ENCODE measurements at regions not wholly inside any gene's neighbourhood (a gene's known extent, or its start where the extent isn't known, plus 50 kb on each side); places are given as distances from the start of the nearest gene placed in this dataset.

GRCh38 chr11:80798174-80798573 is 1357.3 kb upstream of the TENM4 start:
- Histone ChIP-seq H2BK12ac (ENCODE audit: low read length) (no peak overlapping the region), H3K4me3 (ENCODE audit: low read length in 2 of 2) (no peak overlapping the region), H2AFZ (ENCODE audit: low read length) (peak overlapping the region; percentile 81), H3K18ac (ENCODE audit: low read length) (no peak overlapping the region), H3K4me2 (ENCODE audit: insufficient read depth, low read length, poor library complexity, severe bottlenecking) (no peak overlapping the region), H4K91ac (ENCODE audit: low read depth, low read length, poor library complexity) (no peak overlapping the region), H2AK5ac (ENCODE audit: low read depth, low read length) (no peak overlapping the region), H2BK120ac (ENCODE audit: low read depth, low read length) (no peak overlapping the region), H3K27ac (replicated peaks; ENCODE audit: low read length) (no peak overlapping the region), H4K8ac (ENCODE audit: low read depth, low read length) (no peak overlapping the region), H2BK15ac (ENCODE audit: low read length) (no peak overlapping the region), H3K9ac (ENCODE audit: low read depth, low read length, poor library complexity) (no peak overlapping the region), H3K14ac (ENCODE audit: low read length) (peak overlapping the region; percentile 25), H2BK5ac (ENCODE audit: low read length) (peak overlapping the region; percentile 43), H3K4ac (ENCODE audit: low read length) (no peak overlapping the region), H3K9me3 (replicated peaks in 1 of 2; ENCODE audit: control insufficient read depth in 2 of 2, insufficient read depth in 1 of 2, low read depth in 1 of 2, low read length in 2 of 2) (peaks cover 0 to 5% of the 10 kb centered on the region in 2 donors), H3K4me1 (ENCODE audit: control insufficient read depth in 2 of 2, insufficient read depth in 1 of 2, low read depth in 1 of 2, low read length in 2 of 2) (peaks cover 0 to 6% of the 10 kb centered on the region in 2 donors), H3K79me1 (ENCODE audit: low read depth, low read length) (no peaks in the 10 kb centered on the region), H3K23ac (ENCODE audit: low read depth, low read length, poor library complexity) (no peak overlapping the region), H3K36me3 (replicated peaks in 1 of 2; ENCODE audit: control insufficient read depth in 2 of 2, insufficient read depth in 2 of 2, low read length in 2 of 2) (no peaks in the 10 kb centered on the region), H3K27me3 (ENCODE audit: control insufficient read depth in 3 of 3, insufficient read depth in 3 of 3, low read depth in 1 of 3, low read length in 3 of 3) (peaks cover 0 to 3% (median 0%) of the 10 kb centered on the region in 3 experiments)
- no peak for DNase-seq (ENCODE audit: low spot score)
- no CpG with 5 or more reads among the region's 8 CpGs for WGBS, 2 donors (ENCODE audit: extremely low coverage in 2 of 2, insufficient read length in 2 of 2, insufficient replicate concordance in 1 of 2)

DNA sequence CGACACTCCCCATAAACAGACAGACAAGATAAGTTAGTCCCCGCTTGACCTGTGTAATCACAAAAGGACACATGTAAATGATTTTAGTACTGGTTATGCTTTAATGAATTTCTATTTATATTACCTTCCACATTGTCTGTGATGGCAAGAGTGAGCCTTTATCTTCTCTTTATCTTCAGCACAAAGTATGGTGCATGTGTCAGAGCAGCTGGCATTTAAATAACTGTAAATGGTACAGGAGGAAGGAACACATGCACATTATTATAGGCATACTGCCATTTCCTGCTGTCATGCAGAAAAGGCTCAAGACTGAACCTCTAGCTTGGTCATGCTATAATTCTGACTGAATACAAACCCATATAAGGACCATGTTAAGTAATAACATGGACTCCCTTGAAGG is 1342.7 kb upstream of the TENM4 start:
- WGBS, 2 donors (ENCODE audit: extremely low coverage in 2 of 2, insufficient read length in 2 of 2, insufficient replicate concordance in 1 of 2) = no CpG with 5 or more reads among the region's 2 CpGs
- H3K4me2 ChIP-seq (ENCODE audit: insufficient read depth, low read length, poor library complexity, severe bottlenecking) = no peak overlapping the region
- H3K36me3 ChIP-seq (replicated peaks in 1 of 2; ENCODE audit: control insufficient read depth in 2 of 2, insufficient read depth in 2 of 2, low read length in 2 of 2) = peaks cover 0 to 2% of the 10 kb centered on the region in 2 donors
- H4K91ac ChIP-seq (ENCODE audit: low read depth, low read length, poor library complexity) = no peak overlapping the region
- no peaks in the 10 kb centered on the region for H3K79me1 ChIP-seq (ENCODE audit: low read depth, low read length)
- no peak overlapping the region for H3K9ac ChIP-seq (ENCODE audit: low read depth, low read length, poor library complexity)
- no peak overlapping the region for H2AFZ ChIP-seq (ENCODE audit: low read length)
- H3K23ac ChIP-seq (ENCODE audit: low read depth, low read length, poor library complexity) = no peak overlapping the region
- no peak overlapping the region for H2BK120ac ChIP-seq (ENCODE audit: low read depth, low read length)
- DNase-seq (ENCODE audit: low spot score) = no peak
- no peak overlapping the region for H2BK15ac ChIP-seq (ENCODE audit: low read length)
- no peak overlapping the region for H3K4me3 ChIP-seq (ENCODE audit: low read length in 2 of 2)
- no peak overlapping the region for H2AK5ac ChIP-seq (ENCODE audit: low read depth, low read length)
- peaks cover 0 to 2% of the 10 kb centered on the region in 2 donors for H3K9me3 ChIP-seq (replicated peaks in 1 of 2; ENCODE audit: control insufficient read depth in 2 of 2, insufficient read depth in 1 of 2, low read depth in 1 of 2, low read length in 2 of 2)
- no peak overlapping the region for H3K14ac ChIP-seq (ENCODE audit: low read length)
- H3K27me3 ChIP-seq (ENCODE audit: control insufficient read depth in 3 of 3, insufficient read depth in 3 of 3, low read depth in 1 of 3, low read length in 3 of 3) = no peaks in the 10 kb centered on the region
- no peak overlapping the region for H3K18ac ChIP-seq (ENCODE audit: low read length)
- peaks cover 0 to 2% of the 10 kb centered on the region in 2 donors for H3K4me1 ChIP-seq (ENCODE audit: control insufficient read depth in 2 of 2, insufficient read depth in 1 of 2, low read depth in 1 of 2, low read length in 2 of 2)
- H4K8ac ChIP-seq (ENCODE audit: low read depth, low read length) = no peak overlapping the region
- no peak overlapping the region for H3K27ac ChIP-seq (replicated peaks; ENCODE audit: low read length)
- H3K4ac ChIP-seq (ENCODE audit: low read length) = no peak overlapping the region
- no peak overlapping the region for H2BK5ac ChIP-seq (ENCODE audit: low read length)
- H2BK12ac ChIP-seq (ENCODE audit: low read length) = no peak overlapping the region

GRCh38 chr11:80782135-80782885 is 1341.5 kb upstream of the TENM4 start:
- peaks cover 0 to 2% of the 10 kb centered on the region in 2 donors for H3K4me1 ChIP-seq (ENCODE audit: control insufficient read depth in 2 of 2, insufficient read depth in 1 of 2, low read depth in 1 of 2, low read length in 2 of 2)
- H3K4me3 ChIP-seq (ENCODE audit: low read length in 2 of 2) = no peak overlapping the region
- no peak overlapping the region for H2BK15ac ChIP-seq (ENCODE audit: low read length)
- no peak overlapping the region for H3K18ac ChIP-seq (ENCODE audit: low read length)
- H4K8ac ChIP-seq (ENCODE audit: low read depth, low read length) = no peak overlapping the region
- DNase-seq (ENCODE audit: low spot score) = no peak
- no peak overlapping the region for H3K4me2 ChIP-seq (ENCODE audit: insufficient read depth, low read length, poor library complexity, severe bottlenecking)
- H3K36me3 ChIP-seq (replicated peaks in 1 of 2; ENCODE audit: control insufficient read depth in 2 of 2, insufficient read depth in 2 of 2, low read length in 2 of 2) = peaks cover 0 to 2% of the 10 kb centered on the region in 2 donors
- no peak overlapping the region for H3K23ac ChIP-seq (ENCODE audit: low read depth, low read length, poor library complexity)
- no peak overlapping the region for H2BK12ac ChIP-seq (ENCODE audit: low read length)
- no peaks in the 10 kb centered on the region for H3K79me1 ChIP-seq (ENCODE audit: low read depth, low read length)
- H2BK120ac ChIP-seq (ENCODE audit: low read depth, low read length) = no peak overlapping the region
- H2AFZ ChIP-seq (ENCODE audit: low read length) = no peak overlapping the region
- H3K4ac ChIP-seq (ENCODE audit: low read length) = no peak overlapping the region
- H3K9ac ChIP-seq (ENCODE audit: low read depth, low read length, poor library complexity) = no peak overlapping the region
- H4K91ac ChIP-seq (ENCODE audit: low read depth, low read length, poor library complexity) = no peak overlapping the region
- H3K9me3 ChIP-seq (replicated peaks in 1 of 2; ENCODE audit: control insufficient read depth in 2 of 2, insufficient read depth in 1 of 2, low read depth in 1 of 2, low read length in 2 of 2) = peaks cover 0 to 2% of the 10 kb centered on the region in 2 donors
- no peak overlapping the region for H2AK5ac ChIP-seq (ENCODE audit: low read depth, low read length)
- H3K14ac ChIP-seq (ENCODE audit: low read length) = no peak overlapping the region
- H3K27me3 ChIP-seq (ENCODE audit: control insufficient read depth in 3 of 3, insufficient read depth in 3 of 3, low read depth in 1 of 3, low read length in 3 of 3) = no peaks in the 10 kb centered on the region
- H2BK5ac ChIP-seq (ENCODE audit: low read length) = no peak overlapping the region
- no CpG with 5 or more reads among the region's 4 CpGs for WGBS, 2 donors (ENCODE audit: extremely low coverage in 2 of 2, insufficient read length in 2 of 2, insufficient replicate concordance in 1 of 2)
- H3K27ac ChIP-seq (replicated peaks; ENCODE audit: low read length) = no peak overlapping the region

DNA sequence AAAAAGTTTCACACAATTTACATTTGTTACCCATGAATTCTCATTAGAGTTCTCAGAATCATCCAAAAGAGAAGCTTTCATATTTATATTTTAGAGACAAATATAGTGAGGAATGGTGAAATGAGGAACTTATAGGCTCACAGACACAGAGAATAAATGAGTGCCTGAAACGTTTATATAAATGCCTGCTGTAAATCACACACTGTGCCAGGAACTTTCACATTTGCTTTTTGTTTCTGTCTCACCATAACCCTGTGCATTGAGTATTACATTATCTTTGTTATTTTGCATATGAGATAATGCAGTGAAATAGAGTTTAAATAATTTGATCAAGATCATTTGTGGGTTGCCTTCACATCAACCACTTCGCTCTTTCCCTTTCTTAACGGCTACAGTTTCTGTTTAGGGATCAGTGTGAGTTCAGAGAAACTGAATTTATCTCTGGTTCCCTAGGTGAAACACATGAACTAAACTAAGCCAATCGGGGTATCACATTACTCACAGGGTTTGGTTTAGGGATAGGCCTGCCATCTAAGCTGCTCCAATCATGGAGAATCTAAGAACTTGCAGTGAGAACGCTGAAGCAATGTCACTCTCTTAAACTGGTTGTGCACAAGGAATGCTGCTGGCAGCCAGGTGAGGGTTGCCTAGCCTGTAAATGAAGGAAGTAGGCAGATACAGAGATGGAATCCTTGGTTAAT is 1339.2 kb upstream of the TENM4 start:
- Histone ChIP-seq H3K27me3 (ENCODE audit: control insufficient read depth in 3 of 3, insufficient read depth in 3 of 3, low read depth in 1 of 3, low read length in 3 of 3) (no peaks in the 10 kb centered on the region), H3K23ac (ENCODE audit: low read depth, low read length, poor library complexity) (no peak overlapping the region), H4K8ac (ENCODE audit: low read depth, low read length) (no peak overlapping the region), H4K91ac (ENCODE audit: low read depth, low read length, poor library complexity) (no peak overlapping the region), H3K79me1 (ENCODE audit: low read depth, low read length) (no peaks in the 10 kb centered on the region), H2BK120ac (ENCODE audit: low read depth, low read length) (no peak overlapping the region), H2BK15ac (ENCODE audit: low read length) (no peak overlapping the region), H3K9me3 (replicated peaks in 1 of 2; ENCODE audit: control insufficient read depth in 2 of 2, insufficient read depth in 1 of 2, low read depth in 1 of 2, low read length in 2 of 2) (no peaks in the 10 kb centered on the region), H3K36me3 (replicated peaks in 1 of 2; ENCODE audit: control insufficient read depth in 2 of 2, insufficient read depth in 2 of 2, low read length in 2 of 2) (no peaks in the 10 kb centered on the region), H2BK5ac (ENCODE audit: low read length) (no peak overlapping the region), H3K18ac (ENCODE audit: low read length) (no peak overlapping the region), H3K4me2 (ENCODE audit: insufficient read depth, low read length, poor library complexity, severe bottlenecking) (no peak overlapping the region), H2BK12ac (ENCODE audit: low read length) (no peak overlapping the region), H3K27ac (replicated peaks; ENCODE audit: low read length) (no peak overlapping the region), H3K4me3 (ENCODE audit: low read length in 2 of 2) (no peak overlapping the region), H2AFZ (ENCODE audit: low read length) (peak overlapping the region; percentile 39), H3K9ac (ENCODE audit: low read depth, low read length, poor library complexity) (no peak overlapping the region), H3K4me1 (ENCODE audit: control insufficient read depth in 2 of 2, insufficient read depth in 1 of 2, low read depth in 1 of 2, low read length in 2 of 2) (peaks cover 0 to 2% of the 10 kb centered on the region in 2 donors), H3K4ac (ENCODE audit: low read length) (no peak overlapping the region), H2AK5ac (ENCODE audit: low read depth, low read length) (no peak overlapping the region), H3K14ac (ENCODE audit: low read length) (no peak overlapping the region)
- WGBS, 2 donors (ENCODE audit: extremely low coverage in 2 of 2, insufficient read length in 2 of 2, insufficient replicate concordance in 1 of 2) = no CpG with 5 or more reads among the region's 5 CpGs
- no peak for DNase-seq (ENCODE audit: low spot score)
